Lower lobe of right lung (tissue), 2 donors: ENCODE measurements at regions not wholly inside any gene's neighbourhood (a gene's known extent, or its start where the extent isn't known, plus 50 kb on each side); places are given as distances from the start of the nearest gene placed in this dataset.

Source experiments
- ATAC-seq, 2 donors: fragments of 200-7000 bp; cut with Tn5 transposase; one replicate each; pipeline ENCODE4 v1.9.1; 2020 to 2022; ENCODE audit warnings: mild to moderate bottlenecking in 2 of 2, moderate library complexity in 2 of 2
- DNase-seq: peaks from one replicate; pipeline ENCODE4 v3.0.0-alpha.2; 2020
- H3K27ac ChIP-seq: fragments of 200-600 bp; one replicate; pipeline ENCODE4 v1.8.0; 2022
- H3K27me3 ChIP-seq: fragments of 200-600 bp; one replicate; pipeline ENCODE4 v1.8.0; 2022; ENCODE audit warnings: low read depth
- H3K36me3 ChIP-seq: fragments of 200-600 bp; one replicate; pipeline ENCODE4 v1.8.0; 2022; ENCODE audit warnings: mild to moderate bottlenecking
- H3K4me1 ChIP-seq: fragments of 200-600 bp; one replicate; pipeline ENCODE4 v1.8.0; 2022
- H3K4me3 ChIP-seq: fragments of 200-600 bp; one replicate; pipeline ENCODE4 v1.8.0; 2022; ENCODE audit warnings: mild to moderate bottlenecking
- H3K9me3 ChIP-seq: fragments of 200-600 bp; one replicate; pipeline ENCODE4 v1.8.0; 2022
- CTCF ChIP-seq: fragments of 200-600 bp; IDR thresholded peaks from one replicate; pipeline ENCODE4 v1.8.0; 2022; ENCODE audit warnings: antibody characterized with exemption, mild to moderate bottlenecking
- intact Hi-C: fragments of 100-400 bp; cut with DNase I; formaldehyde crosslinking; loops from one replicate; pipeline ENCODE4 v1.11.0; 2022
- donor health status: DM: no; HTN: yes; CAD: no; lungs with severe emphysema.

- Histone ChIP-seq H3K9me3 (no peaks in the 10 kb centered on the region), H3K27ac (no peak overlapping the region), H3K27me3 (no peaks in the 10 kb centered on the region), H3K4me3 (no peak overlapping the region), H3K36me3 (no peaks in the 10 kb centered on the region), H3K4me1 (no peaks in the 10 kb centered on the region)
- intact Hi-C loops = no loop called here
- TF ChIP-seq CTCF = no peak
- ATAC-seq (no peak), DNase-seq (no peak)
These were observed 898.8 kb downstream of the EPHA4 start for GRCh38 chr2:220673151-220673874.

DNA sequence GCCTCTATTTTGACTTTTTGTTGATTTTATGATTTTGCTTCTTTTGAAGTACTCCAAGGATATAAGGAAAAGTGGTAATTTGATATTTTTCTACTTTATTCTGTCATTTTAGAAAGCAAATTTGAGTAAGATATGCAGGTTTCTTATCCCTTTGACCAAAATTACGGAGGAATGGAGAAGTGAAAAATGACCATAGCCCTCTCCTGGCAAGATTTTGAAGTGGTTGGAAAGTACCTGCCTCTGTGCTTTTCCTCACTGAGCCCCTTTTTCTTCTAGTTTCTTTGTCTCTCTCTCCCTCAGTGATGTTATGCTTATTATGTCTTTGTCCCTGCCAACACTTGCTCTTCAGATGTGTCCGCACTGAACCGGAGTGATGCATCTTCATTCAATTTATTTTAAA is 898.1 kb downstream of the EPHA4 start:
- ATAC-seq = no peak
- intact Hi-C loops = no loop called here
- no peak for TF ChIP-seq CTCF
- H3K27me3 ChIP-seq = no peaks in the 10 kb centered on the region
- no peaks in the 10 kb centered on the region for H3K4me1 ChIP-seq
- no peak for DNase-seq
- H3K36me3 ChIP-seq = no peaks in the 10 kb centered on the region
- H3K4me3 ChIP-seq = no peak overlapping the region
- H3K9me3 ChIP-seq = no peaks in the 10 kb centered on the region
- H3K27ac ChIP-seq = no peak overlapping the region

GRCh38 chr2:220676695-220677094 is 895.4 kb downstream of the EPHA4 start:
- intact Hi-C loops = no loop called here
- no peak for DNase-seq
- no peak overlapping the region for H3K4me3 ChIP-seq
- H3K4me1 ChIP-seq = no peaks in the 10 kb centered on the region
- H3K36me3 ChIP-seq = no peaks in the 10 kb centered on the region
- no peak for ATAC-seq
- TF ChIP-seq CTCF = no peak
- H3K9me3 ChIP-seq = no peaks in the 10 kb centered on the region
- H3K27me3 ChIP-seq = no peaks in the 10 kb centered on the region
- H3K27ac ChIP-seq = no peak overlapping the region

DNA sequence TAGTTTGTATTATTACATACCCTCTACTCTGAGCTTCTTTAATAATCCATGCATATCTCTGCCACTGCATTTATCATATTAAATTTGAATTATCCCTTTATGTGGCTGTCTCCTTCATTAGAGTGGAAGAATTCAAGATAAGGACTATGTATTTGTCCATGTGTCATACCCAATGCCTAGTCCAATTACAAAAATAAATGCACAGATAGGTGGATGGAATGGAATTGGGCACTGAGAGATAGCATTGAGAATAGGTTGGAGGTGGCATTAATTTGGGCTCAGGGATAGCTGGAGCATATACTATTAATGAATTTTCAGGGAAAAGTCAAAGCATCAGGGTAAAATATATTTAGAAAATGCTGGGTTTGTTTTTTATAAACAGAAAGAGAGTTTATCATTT is 893.2 kb downstream of the EPHA4 start:
- no peak overlapping the region for H3K27ac ChIP-seq
- intact Hi-C loops = no loop called here
- no peak for TF ChIP-seq CTCF
- no peaks in the 10 kb centered on the region for H3K9me3 ChIP-seq
- no peak overlapping the region for H3K4me3 ChIP-seq
- no peak for ATAC-seq
- no peaks in the 10 kb centered on the region for H3K27me3 ChIP-seq
- H3K36me3 ChIP-seq = no peaks in the 10 kb centered on the region
- H3K4me1 ChIP-seq = no peaks in the 10 kb centered on the region
- no peak for DNase-seq

GRCh38 chr2:220682616-220683015 is 889.5 kb downstream of the EPHA4 start:
- Histone ChIP-seq H3K36me3 (no peaks in the 10 kb centered on the region), H3K4me1 (no peaks in the 10 kb centered on the region), H3K4me3 (no peak overlapping the region), H3K27me3 (no peaks in the 10 kb centered on the region), H3K9me3 (no peaks in the 10 kb centered on the region), H3K27ac (no peak overlapping the region)
- ATAC-seq (no peak), DNase-seq (no peak)
- no peak for TF ChIP-seq CTCF
- intact Hi-C loops = loop anchor here (10.0 kb wide), 1 partner anchor 892 kb away; the partner anchor contains the start of gene EPHA4
